ENCODE measurements at regions not wholly inside any gene's neighbourhood (a gene's known extent, or its start where the extent isn't known, plus 50 kb on each side); places are given as distances from the start of the nearest gene placed in this dataset.

DNA sequence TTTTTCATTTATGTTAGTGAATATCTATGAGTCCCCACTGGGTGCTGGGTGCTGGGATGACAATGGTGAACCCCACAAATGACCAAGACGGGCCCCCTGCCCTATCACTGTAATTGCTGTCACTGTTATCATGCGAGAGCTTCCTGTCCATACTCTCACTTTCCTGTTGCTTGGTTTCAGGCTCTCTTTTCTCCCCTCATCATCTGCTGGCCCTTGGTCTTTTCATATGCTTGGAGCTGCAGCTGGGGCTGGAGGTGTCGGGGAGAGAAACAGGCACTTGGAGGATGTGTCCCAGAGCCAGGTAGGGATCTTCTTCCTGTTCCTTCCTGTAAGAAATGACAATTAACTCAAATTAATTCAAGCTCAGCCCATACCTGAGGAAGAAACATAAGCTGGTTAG, 348.0 kb downstream of the PTPRU start:
- no peak for FAIRE-seq
- DNase-seq (ENCODE audit: low spot score in 2 of 2), result no peak

DNA sequence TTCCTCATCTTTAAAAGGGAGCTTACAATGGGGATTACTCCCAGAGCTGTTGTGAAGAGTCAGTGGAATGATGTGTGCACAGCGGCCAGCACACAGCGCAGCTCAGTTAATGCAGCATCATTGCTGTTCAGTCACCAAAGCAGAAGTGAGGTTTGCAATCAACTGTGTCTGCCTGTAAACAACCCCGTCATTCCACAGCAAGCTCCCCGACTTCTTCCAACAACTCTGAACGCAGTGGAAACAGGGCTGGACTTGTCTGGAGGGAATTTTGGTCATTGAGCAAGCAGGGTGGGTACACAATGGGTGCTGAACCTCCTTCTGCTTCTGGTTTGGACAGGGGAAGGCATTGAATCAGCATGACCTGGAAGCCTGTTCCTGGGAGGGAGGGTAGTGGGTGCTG, 347.4 kb downstream of the PTPRU start:
- no peak for DNase-seq (ENCODE audit: low spot score in 2 of 2)

DNA sequence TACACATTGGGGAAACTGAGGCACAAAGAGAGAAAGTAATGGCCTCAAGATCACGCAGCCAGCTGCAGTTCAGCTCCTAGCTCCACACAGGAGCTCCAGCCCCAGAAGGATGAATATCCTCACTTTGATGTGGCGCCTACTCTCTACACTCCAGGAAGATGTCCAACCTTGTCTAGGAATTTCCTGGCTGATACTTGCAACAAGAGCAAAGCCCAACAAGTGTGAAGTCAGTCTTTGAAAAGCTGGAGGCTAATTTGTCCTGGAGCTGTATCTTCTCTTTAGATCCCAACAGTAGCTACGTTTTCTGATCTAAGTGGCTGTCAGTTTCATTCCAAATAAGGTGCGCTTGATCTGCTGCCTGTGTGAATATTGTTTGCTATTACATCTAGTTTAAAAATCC, 344.9 kb downstream of the PTPRU start:
- FAIRE-seq (no peak), DNase-seq (ENCODE audit: low spot score in 2 of 2) (no peak)

More for the DNA sequence above, 347.4 kb downstream of the PTPRU start:
- FAIRE-seq, result no peak

GRCh38 chr1:29579821-29580425, 343.6 kb downstream of the PTPRU start:
- FAIRE-seq (no peak), DNase-seq (ENCODE audit: low spot score in 2 of 2) (no peak)

DNA sequence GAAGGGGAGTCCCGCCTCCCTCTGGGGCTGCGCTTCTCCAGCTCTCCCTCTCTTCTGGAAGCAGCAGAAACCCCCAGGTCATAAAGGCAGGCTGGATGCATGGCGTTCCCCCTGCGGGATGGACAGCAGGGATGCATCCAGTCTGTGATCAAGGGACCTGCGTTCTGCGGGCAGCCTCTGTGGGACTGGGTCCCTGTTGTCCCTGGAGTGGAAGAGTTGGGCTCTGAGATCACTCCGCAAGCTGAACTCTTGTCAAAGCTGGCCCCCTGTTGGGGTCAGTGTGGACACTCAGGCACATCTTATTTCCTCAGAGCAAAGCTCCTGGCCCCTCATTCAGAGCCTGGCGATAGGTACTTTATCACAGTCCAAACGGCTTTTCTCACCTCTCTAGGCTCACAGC, 341.2 kb downstream of the PTPRU start:
- DNase-seq (ENCODE audit: low spot score in 2 of 2) (no peak), FAIRE-seq (no peak)

GRCh38 chr1:29576510-29576909, 340.2 kb downstream of the PTPRU start:
- DNase-seq (ENCODE audit: low spot score in 2 of 2) (no peak), FAIRE-seq (no peak)

GRCh38 chr1:29575826-29576225, 339.5 kb downstream of the PTPRU start:
- no peak for DNase-seq (ENCODE audit: low spot score in 2 of 2)
- FAIRE-seq, result no peak

GRCh38 chr1:29575277-29575676, 339.0 kb downstream of the PTPRU start:
- no peak for DNase-seq (ENCODE audit: low spot score in 2 of 2)
- no peak for FAIRE-seq

DNA sequence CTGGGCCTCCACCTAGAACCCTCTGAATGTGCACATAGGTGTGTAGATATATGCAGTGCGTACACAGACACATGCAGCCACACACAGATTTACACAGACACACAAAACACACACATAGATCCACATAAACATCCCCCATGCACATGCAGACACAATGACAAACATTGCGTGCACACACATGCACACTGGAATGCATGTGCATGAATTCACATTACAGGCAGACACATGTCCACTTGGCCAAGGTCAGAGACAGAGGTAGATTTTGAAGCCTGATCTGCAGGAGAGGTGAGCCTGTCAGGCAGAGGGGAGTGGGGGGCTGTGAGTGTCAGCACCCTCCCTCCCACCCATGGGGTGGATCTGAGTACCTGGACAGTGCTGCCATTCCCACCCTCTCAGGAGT, 338.5 kb downstream of the PTPRU start:
- DNase-seq (ENCODE audit: low spot score in 2 of 2), result no peak
- FAIRE-seq, result no peak

DNA sequence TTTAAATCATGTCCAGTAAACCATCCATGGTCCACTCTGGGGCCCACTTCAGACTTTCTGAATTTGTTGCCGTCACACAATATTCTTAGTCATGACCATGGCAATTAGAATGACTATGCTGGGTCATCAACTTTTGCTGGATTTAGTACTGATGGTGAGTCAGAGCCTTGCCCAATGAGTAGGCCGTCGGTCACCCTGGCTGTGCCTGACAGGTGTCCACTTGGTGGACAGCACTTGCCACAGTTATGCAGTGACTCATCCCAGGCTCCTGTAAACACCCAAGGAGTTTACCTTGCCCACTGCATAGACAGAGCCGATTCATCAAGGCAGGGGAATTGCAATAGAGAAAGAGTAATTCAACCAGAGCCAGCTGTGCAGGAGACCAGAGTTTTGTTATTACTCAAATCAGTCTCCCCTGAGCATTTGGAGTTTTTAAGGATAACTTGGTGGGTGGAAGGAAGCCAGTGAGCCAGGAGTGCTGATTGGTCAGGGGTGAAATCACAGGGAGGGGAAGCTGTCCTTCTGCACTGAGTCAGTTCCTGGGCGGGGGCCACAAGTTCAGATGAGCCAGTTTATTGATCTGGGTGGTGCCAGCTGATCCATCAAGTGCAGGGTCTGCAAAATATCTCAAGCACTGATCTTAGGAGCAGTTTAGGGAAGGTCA, 333.8 kb downstream of the PTPRU start:
- no peak for DNase-seq (ENCODE audit: low spot score in 2 of 2)
- no peak for FAIRE-seq

GRCh38 chr1:29567257-29567656, 330.9 kb downstream of the PTPRU start:
- FAIRE-seq (no peak), DNase-seq (ENCODE audit: low spot score in 2 of 2) (no peak)

- no peak for FAIRE-seq
- no peak for DNase-seq (ENCODE audit: low spot score in 2 of 2)
Observed at GRCh38 chr1:29565490-29565889, 329.2 kb downstream of the PTPRU start.

DNA sequence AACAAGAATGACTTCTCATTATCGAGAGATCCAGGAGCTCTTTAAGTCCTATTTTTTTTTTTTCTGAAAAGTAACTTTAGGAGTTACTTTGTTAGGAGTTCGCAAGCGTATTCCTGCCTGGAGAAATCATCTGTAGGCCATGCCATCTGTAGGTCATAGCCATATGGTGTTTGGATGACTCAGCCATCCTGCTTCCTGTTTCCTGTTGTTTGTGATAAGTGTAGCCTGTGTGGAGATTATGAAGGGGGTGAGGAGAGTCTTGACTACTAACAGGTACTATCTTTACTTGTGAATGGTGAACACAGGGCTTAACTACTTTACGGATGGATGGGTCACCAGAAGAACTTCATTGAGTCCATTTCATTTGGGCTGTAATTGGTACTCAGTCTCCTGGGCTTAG, 327.2 kb downstream of the PTPRU start:
- FAIRE-seq (no peak), DNase-seq (ENCODE audit: low spot score in 2 of 2) (no peak)

- FAIRE-seq, result no peak
- DNase-seq (ENCODE audit: low spot score in 2 of 2), result no peak
Observed at GRCh38 chr1:29563092-29563491, 326.8 kb downstream of the PTPRU start.

DNA sequence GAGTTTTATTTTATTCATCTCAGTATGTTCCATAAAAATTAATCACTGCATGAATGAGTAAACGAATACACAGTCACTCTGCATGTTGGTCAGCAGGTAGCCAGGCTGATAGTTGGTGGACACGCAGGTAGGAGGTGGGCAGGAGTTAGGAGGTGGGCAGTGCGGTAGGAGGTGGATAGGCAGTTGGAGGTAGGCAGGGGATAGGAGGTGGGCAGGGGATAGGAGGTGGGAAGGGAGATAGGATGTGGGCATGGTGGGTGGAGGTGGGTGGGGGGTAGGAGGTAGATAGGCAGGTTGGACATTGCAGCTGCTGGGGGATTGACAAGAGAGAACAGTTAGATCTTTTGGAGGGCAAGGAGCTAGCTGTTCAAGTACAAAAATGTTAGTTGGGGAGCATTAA, 322.7 kb downstream of the PTPRU start:
- no peak for DNase-seq (ENCODE audit: low spot score in 2 of 2)
- FAIRE-seq, result no peak

- FAIRE-seq (no peak), DNase-seq (ENCODE audit: low spot score in 2 of 2) (no peak)
Observed at GRCh38 chr1:29557701-29558600, 321.6 kb downstream of the PTPRU start.

DNA sequence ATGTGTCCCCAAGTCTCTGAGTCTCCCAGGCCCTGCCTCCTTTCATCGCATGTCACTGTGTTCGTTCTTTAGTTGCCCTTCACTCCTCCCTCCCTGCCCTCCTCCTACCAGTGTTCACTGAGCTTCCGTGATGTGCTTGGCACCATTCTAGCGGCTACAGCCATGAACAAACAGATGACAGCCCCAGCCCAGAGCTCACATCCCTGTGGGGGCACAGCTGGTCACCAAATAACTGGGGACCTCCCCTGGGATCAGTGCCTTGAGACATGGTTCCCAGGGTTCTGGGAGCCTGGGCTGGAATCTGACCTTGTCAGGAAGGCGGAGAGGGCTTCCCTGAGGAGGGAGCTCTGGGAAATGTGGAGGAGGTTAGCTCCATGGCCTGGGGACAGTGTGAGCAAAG, 320.7 kb downstream of the PTPRU start:
- FAIRE-seq (no peak), DNase-seq (ENCODE audit: low spot score in 2 of 2) (no peak)

GRCh38 chr1:29556657-29557056, 320.3 kb downstream of the PTPRU start:
- DNase-seq (ENCODE audit: low spot score in 2 of 2), result no peak
- no peak for FAIRE-seq

- DNase-seq (ENCODE audit: low spot score in 2 of 2), result no peak
- FAIRE-seq, result no peak
Observed at GRCh38 chr1:29555043-29555620, 318.8 kb downstream of the PTPRU start.

DNA sequence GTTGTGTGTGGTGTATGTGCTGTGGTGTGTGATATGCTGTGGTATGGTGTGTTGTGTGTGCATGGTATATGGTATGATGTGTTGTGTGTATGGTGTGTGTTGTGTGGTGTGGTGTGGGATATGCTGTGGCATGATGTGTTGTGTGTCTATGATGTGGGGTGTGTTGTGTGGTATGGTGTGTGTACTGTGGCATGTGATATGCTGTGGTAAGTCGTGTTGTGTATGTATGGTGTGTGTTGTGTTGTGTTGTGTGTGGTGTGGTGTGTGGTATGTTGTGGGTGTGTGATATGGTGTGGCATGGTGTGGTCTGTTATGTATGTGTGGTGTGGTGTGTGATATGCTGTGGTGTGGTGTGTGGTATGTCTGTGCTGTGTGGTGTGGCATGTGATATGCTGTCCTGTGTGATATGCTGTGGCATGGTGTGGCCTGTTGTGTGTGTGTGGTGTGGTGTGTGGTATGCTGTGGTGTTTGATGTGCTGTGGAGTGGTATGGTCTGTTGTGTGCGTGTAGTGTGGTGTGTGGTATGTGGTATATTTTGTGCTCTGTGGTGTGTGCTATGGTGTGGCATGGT, 318.0 kb downstream of the PTPRU start:
- FAIRE-seq (no peak), DNase-seq (ENCODE audit: low spot score in 2 of 2) (no peak)

Measured in frontal cortex (tissue), 3 donors.